ELR (cell line): ENCODE measurements at regions not wholly inside any gene's neighbourhood (a gene's known extent, or its start where the extent isn't known, plus 50 kb on each side); places are given as distances from the start of the nearest gene placed in this dataset.
"Not testable (repeated sequence)": the region's sequence is repeated elsewhere in the genome, so short reads cannot be mapped to it uniquely, and the experiment has no call there.

Source experiments
- DNase-seq: peaks from one replicate; pipeline ENCODE4 v3.0.0-alpha.2; 2015; ENCODE audit warnings: low read depth

- no peak for DNase-seq
Observed at GRCh38 chr15:53843869-53844569, 84.6 kb upstream of the WDR72 start.

- DNase-seq: no peak
Observed at GRCh38 chr15:53843166-53843565, 83.7 kb upstream of the WDR72 start.

GRCh38 chr15:53841651-53842050, 82.2 kb upstream of the WDR72 start:
- DNase-seq: no peak

GRCh38 chr15:53840681-53841080, 81.2 kb upstream of the WDR72 start:
- no peak for DNase-seq

- no peak for DNase-seq
Observed at GRCh38 chr15:53837263-53837662, 77.8 kb upstream of the WDR72 start.

- DNase-seq: no peak
Observed at GRCh38 chr15:53836618-53837017, 77.2 kb upstream of the WDR72 start.

- DNase-seq: no peak
Observed at GRCh38 chr15:53835309-53835708, 75.8 kb upstream of the WDR72 start.

GRCh38 chr15:53834214-53834613, 74.8 kb upstream of the WDR72 start:
- DNase-seq: no peak

GRCh38 chr15:53833134-53833624, 73.7 kb upstream of the WDR72 start:
- no peak for DNase-seq

- no peak for DNase-seq
Observed at GRCh38 chr15:53831907-53832770, 72.7 kb upstream of the WDR72 start.

- no peak for DNase-seq
Observed at GRCh38 chr15:53830707-53831386, 71.4 kb upstream of the WDR72 start.

- no peak for DNase-seq
Observed at GRCh38 chr15:53829923-53830459, 70.5 kb upstream of the WDR72 start.

GRCh38 chr15:53829471-53829870, 70.0 kb upstream of the WDR72 start:
- no peak for DNase-seq

- no peak for DNase-seq
Observed at GRCh38 chr15:53827355-53827754, 67.9 kb upstream of the WDR72 start.

GRCh38 chr15:53811530-53811929, 52.1 kb upstream of the WDR72 start:
- DNase-seq: no peak

GRCh38 chr15:53810306-53810705, 50.8 kb upstream of the WDR72 start:
- not testable (repeated sequence) for DNase-seq
